ENCODE measurements at regions not wholly inside any gene's neighbourhood (a gene's known extent, or its start where the extent isn't known, plus 50 kb on each side); places are given as distances from the start of the nearest gene placed in this dataset.
"Not testable (repeated sequence)": the region's sequence is repeated elsewhere in the genome, so short reads cannot be mapped to it uniquely, and the experiment has no call there.

GRCh38 chr4:75422998-75423397 is 91.2 kb downstream of the RCHY1 start:
- Histone ChIP-seq H3K4me3 (no peak overlapping the region), H3K9me3 (peaks cover 0 to 3% (median 0%) of the 10 kb centered on the region in 12 donors), H3K4me1 (no peaks in the 10 kb centered on the region), H3K36me3 (no peaks in the 10 kb centered on the region), H3K27me3 (no peaks in the 10 kb centered on the region), H3K27ac (no peak overlapping the region)
- TF ChIP-seq CTCF (IDR thresholded peaks at IDR 0.05) (no peak), POLR2A (IDR thresholded peaks at IDR 0.05) (no peak)
- no peak for ATAC-seq
- WGBS, 4 donors, result 32 to 46% (median 36%) methylated on average over 1 of the region's 1 CpG
- DNase-seq, result no peak
- intact Hi-C loops (cut with DNase I), result no loop called here

GRCh38 chr4:75412746-75413145 is 101.5 kb downstream of the RCHY1 start:
- intact Hi-C loops (cut with DNase I), result no loop called here
- H3K4me3 ChIP-seq, result no peak overlapping the region
- TF ChIP-seq POLR2A (IDR thresholded peaks at IDR 0.05), result no peak
- no peak for TF ChIP-seq CTCF (IDR thresholded peaks at IDR 0.05)
- WGBS, 4 donors, result 56 to 100% (median 62%) methylated on average over 1 to 2 of the region's 2 CpGs
- DNase-seq, result no peak
- no peaks in the 10 kb centered on the region for H3K4me1 ChIP-seq
- H3K27ac ChIP-seq, result no peak overlapping the region
- ATAC-seq, result no peak
- no peaks in the 10 kb centered on the region for H3K36me3 ChIP-seq
- no peaks in the 10 kb centered on the region for H3K27me3 ChIP-seq
- H3K9me3 ChIP-seq, result peaks cover 0 to 26% (median 2%) of the 10 kb centered on the region in 12 donors

DNA sequence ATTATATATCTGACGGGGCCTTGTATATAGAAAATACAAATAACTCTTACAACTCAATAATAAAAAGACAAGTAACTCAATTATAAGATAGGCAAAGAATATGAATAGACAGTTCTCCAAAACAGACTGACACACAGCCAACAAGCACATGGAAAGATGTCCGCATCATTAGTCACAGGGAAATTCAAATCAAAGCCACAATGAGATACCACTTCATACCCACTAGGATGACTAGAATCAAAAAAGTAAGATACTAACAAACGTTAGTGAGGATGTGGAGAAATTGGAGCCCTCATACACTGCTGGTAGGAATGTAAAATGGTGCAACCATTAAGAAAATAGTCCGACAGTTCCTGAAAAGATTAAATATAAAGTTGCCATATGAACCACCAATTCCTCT is 115.7 kb downstream of the RCHY1 start:
- TF ChIP-seq CTCF (IDR thresholded peaks at IDR 0.05) (no peak), POLR2A (IDR thresholded peaks at IDR 0.05) (no peak)
- Histone ChIP-seq H3K27me3 (no peaks in the 10 kb centered on the region), H3K27ac (no peak overlapping the region), H3K4me1 (no peaks in the 10 kb centered on the region), H3K36me3 (no peaks in the 10 kb centered on the region), H3K9me3 (no peaks in the 10 kb centered on the region), H3K4me3 (no peak overlapping the region)
- intact Hi-C loops (cut with DNase I), result no loop called here
- ATAC-seq (no peak), DNase-seq (no peak)
- 81 to 85% (median 82%) methylated on average over 4 of the region's 4 CpGs for WGBS, 4 donors

DNA sequence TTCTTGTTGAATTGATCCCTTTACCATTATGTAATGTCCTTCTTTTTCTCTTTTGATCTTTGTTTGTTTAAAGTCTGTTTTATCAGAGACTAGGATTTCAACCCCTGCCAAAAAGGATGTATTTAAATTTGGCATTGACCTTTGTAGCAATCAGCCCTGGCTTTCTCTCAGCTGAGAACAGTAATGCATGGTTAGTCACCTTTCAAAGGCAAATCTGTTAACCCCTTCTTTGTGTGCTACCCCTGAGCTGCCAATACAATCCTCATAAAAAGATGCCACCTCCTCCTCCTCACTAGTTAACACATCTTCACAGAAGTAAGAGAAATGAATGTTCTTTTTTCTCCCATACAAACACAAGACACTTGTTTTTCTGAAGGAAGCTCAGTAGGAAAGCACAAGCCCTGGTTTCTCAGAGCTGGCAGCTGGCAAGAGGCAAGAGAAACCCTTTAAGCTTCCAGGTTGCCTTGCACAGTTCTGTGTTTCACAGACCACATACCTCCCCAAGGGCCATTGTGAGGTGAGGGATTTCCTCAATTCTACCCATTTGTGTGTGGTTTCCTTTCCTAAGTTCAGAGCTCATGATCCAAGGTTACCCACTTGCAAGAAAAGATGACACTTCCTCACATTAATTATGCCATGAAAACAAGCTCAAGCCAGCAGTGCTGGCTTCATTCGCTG is 122.6 kb downstream of the RCHY1 start:
- 71 to 80% (median 75%) methylated on average over 1 of the region's 1 CpG for WGBS, 4 donors
- Histone ChIP-seq H3K4me1 (no peaks in the 10 kb centered on the region), H3K36me3 (no peaks in the 10 kb centered on the region), H3K27ac (no peak overlapping the region), H3K9me3 (no peaks in the 10 kb centered on the region), H3K4me3 (no peak overlapping the region), H3K27me3 (no peaks in the 10 kb centered on the region)
- TF ChIP-seq CTCF (IDR thresholded peaks at IDR 0.05) (no peak), POLR2A (IDR thresholded peaks at IDR 0.05) (no peak)
- no peak for DNase-seq
- intact Hi-C loops (cut with DNase I), result no loop called here
- no peak for ATAC-seq

DNA sequence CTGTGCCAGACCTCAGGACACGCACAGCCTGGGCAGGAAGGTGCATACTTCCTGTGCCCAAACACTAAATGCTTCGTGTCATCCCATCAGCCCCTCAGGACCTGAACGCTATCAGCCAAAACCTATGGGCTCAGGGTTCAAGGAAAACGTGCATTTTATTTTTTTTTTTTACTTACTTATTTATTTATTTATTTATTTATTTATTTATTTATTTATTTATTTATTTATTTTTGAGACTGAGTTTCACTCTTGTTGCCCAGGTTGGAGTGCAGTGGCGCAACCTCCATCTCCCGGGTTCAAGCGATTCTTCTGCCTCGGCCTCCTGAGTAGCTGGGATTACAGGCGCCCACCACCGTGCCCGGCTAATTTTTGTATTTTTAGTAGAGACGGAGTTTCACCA is 127.8 kb downstream of the RCHY1 start:
- WGBS, 4 donors, result 86 to 92% (median 89%) methylated on average over 11 to 12 of the region's 12 CpGs
- H3K4me3 ChIP-seq; H3K27me3 ChIP-seq; ATAC-seq; H3K36me3 ChIP-seq; DNase-seq; intact Hi-C loops (cut with DNase I); H3K27ac ChIP-seq; H3K4me1 ChIP-seq: not testable (repeated sequence)
- peaks cover 0 to 10% (median 0%) of the 10 kb centered on the region in 12 donors for H3K9me3 ChIP-seq

All from heart left ventricle (tissue), 16 donors.